Epithelial cell of prostate (primary cell): ENCODE measurements at regions not wholly inside any gene's neighbourhood (a gene's known extent, or its start where the extent isn't known, plus 50 kb on each side); places are given as distances from the start of the nearest gene placed in this dataset.
"Not testable (repeated sequence)": the region's sequence is repeated elsewhere in the genome, so short reads cannot be mapped to it uniquely, and the experiment has no call there.

Experiments
- DNase-seq: peaks from one replicate; pipeline ENCODE4 v3.0.0-alpha.2; 2011; ENCODE audit warnings: low read depth, low spot score
- H3K27ac ChIP-seq: fragments of 450-650 bp; 2 replicates; pipeline ENCODE4 v1.5.1; 2017; ENCODE audit warnings: mild to moderate bottlenecking

GRCh38 chr17:14468858-14469257, 168.0 kb downstream of the HS3ST3B1 start:
- no peak for DNase-seq

GRCh38 chr17:14461227-14461548, 160.3 kb downstream of the HS3ST3B1 start:
- no peak for DNase-seq
- no peak overlapping the region for H3K27ac ChIP-seq

More at GRCh38 chr17:14468858-14469257, 168.0 kb downstream of the HS3ST3B1 start:
- no peak overlapping the region for H3K27ac ChIP-seq

GRCh38 chr17:14460516-14461226, 159.8 kb downstream of the HS3ST3B1 start:
- no peak for DNase-seq

GRCh38 chr17:14459955-14460354, 159.1 kb downstream of the HS3ST3B1 start:
- no peak for DNase-seq
- H3K27ac ChIP-seq, result no peak overlapping the region

More at GRCh38 chr17:14460516-14461226, 159.8 kb downstream of the HS3ST3B1 start:
- H3K27ac ChIP-seq, result no peak overlapping the region

- no peak overlapping the region for H3K27ac ChIP-seq
- no peak for DNase-seq
Measured at GRCh38 chr17:14458724-14459123, 157.8 kb downstream of the HS3ST3B1 start.

- DNase-seq, result no peak
- no peak overlapping the region for H3K27ac ChIP-seq
Measured at GRCh38 chr17:14454746-14455145, 153.9 kb downstream of the HS3ST3B1 start.

GRCh38 chr17:14452856-14453255, 152.0 kb downstream of the HS3ST3B1 start:
- H3K27ac ChIP-seq, result no peak overlapping the region

GRCh38 chr17:14451729-14452191, 150.9 kb downstream of the HS3ST3B1 start:
- no peak for DNase-seq
- no peak overlapping the region for H3K27ac ChIP-seq

More at GRCh38 chr17:14452856-14453255, 152.0 kb downstream of the HS3ST3B1 start:
- no peak for DNase-seq

GRCh38 chr17:14448818-14449217, 147.9 kb downstream of the HS3ST3B1 start:
- H3K27ac ChIP-seq, result no peak overlapping the region
- DNase-seq, result no peak

GRCh38 chr17:14446825-14447224, 145.9 kb downstream of the HS3ST3B1 start:
- no peak for DNase-seq
- no peak overlapping the region for H3K27ac ChIP-seq

GRCh38 chr17:14444915-14445314, 144.0 kb downstream of the HS3ST3B1 start:
- DNase-seq, result no peak
- no peak overlapping the region for H3K27ac ChIP-seq

GRCh38 chr17:14442798-14443528, 142.1 kb downstream of the HS3ST3B1 start:
- no peak overlapping the region for H3K27ac ChIP-seq
- no peak for DNase-seq

GRCh38 chr17:14437176-14437575, 136.3 kb downstream of the HS3ST3B1 start:
- no peak overlapping the region for H3K27ac ChIP-seq
- no peak for DNase-seq

- DNase-seq, result no peak
- H3K27ac ChIP-seq, result no peak overlapping the region
Measured at GRCh38 chr17:14436266-14436665, 135.4 kb downstream of the HS3ST3B1 start.

- DNase-seq, result no peak
- no peak overlapping the region for H3K27ac ChIP-seq
Measured at GRCh38 chr17:14434506-14434905, 133.6 kb downstream of the HS3ST3B1 start.

- DNase-seq, result no peak
Measured at GRCh38 chr17:14432079-14432478, 131.2 kb downstream of the HS3ST3B1 start.

GRCh38 chr17:14429084-14429483, 128.2 kb downstream of the HS3ST3B1 start:
- DNase-seq, result no peak
- H3K27ac ChIP-seq, result no peak overlapping the region

More at GRCh38 chr17:14432079-14432478, 131.2 kb downstream of the HS3ST3B1 start:
- H3K27ac ChIP-seq, result no peak overlapping the region

GRCh38 chr17:14428648-14429029, 127.8 kb downstream of the HS3ST3B1 start:
- DNase-seq, result no peak
- H3K27ac ChIP-seq, result no peak overlapping the region

- no peak for DNase-seq
- H3K27ac ChIP-seq, result no peak overlapping the region
Measured at GRCh38 chr17:14427900-14428647, 127.2 kb downstream of the HS3ST3B1 start.

GRCh38 chr17:14423156-14423555, 122.3 kb downstream of the HS3ST3B1 start:
- H3K27ac ChIP-seq, DNase-seq: not testable (repeated sequence)

GRCh38 chr17:14417336-14417735, 116.5 kb downstream of the HS3ST3B1 start:
- no peak overlapping the region for H3K27ac ChIP-seq
- no peak for DNase-seq
